C4-2B (cell line): ENCODE measurements at regions not wholly inside any gene's neighbourhood (a gene's known extent, or its start where the extent isn't known, plus 50 kb on each side); places are given as distances from the start of the nearest gene placed in this dataset.
"Not testable (repeated sequence)": the region's sequence is repeated elsewhere in the genome, so short reads cannot be mapped to it uniquely, and the experiment has no call there.

Source experiments
- H3K27ac ChIP-seq: fragments of 450-650 bp; 2 replicates; pipeline ENCODE4 v1.5.1; 2017
- ZFX ChIP-seq: fragments of 450-650 bp; IDR thresholded peaks from 2 replicates; pipeline ENCODE4 v1.6.1; 2017
- TF ChIP-seq, protein P1 (sequence below): fragments of 450-650 bp; conservative IDR thresholded peaks from 2 replicates; pipeline ENCODE4 v1.5.1; 2017; ENCODE audit warnings: mild to moderate bottlenecking

- TF ChIP-seq ZFX, result no peak
- TF ChIP-seq, protein P1, sequence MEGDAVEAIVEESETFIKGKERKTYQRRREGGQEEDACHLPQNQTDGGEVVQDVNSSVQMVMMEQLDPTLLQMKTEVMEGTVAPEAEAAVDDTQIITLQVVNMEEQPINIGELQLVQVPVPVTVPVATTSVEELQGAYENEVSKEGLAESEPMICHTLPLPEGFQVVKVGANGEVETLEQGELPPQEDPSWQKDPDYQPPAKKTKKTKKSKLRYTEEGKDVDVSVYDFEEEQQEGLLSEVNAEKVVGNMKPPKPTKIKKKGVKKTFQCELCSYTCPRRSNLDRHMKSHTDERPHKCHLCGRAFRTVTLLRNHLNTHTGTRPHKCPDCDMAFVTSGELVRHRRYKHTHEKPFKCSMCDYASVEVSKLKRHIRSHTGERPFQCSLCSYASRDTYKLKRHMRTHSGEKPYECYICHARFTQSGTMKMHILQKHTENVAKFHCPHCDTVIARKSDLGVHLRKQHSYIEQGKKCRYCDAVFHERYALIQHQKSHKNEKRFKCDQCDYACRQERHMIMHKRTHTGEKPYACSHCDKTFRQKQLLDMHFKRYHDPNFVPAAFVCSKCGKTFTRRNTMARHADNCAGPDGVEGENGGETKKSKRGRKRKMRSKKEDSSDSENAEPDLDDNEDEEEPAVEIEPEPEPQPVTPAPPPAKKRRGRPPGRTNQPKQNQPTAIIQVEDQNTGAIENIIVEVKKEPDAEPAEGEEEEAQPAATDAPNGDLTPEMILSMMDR, result no peak
These were observed 198.9 kb upstream of the WWC1 start for GRCh38 chr5:168092209-168093185.

DNA sequence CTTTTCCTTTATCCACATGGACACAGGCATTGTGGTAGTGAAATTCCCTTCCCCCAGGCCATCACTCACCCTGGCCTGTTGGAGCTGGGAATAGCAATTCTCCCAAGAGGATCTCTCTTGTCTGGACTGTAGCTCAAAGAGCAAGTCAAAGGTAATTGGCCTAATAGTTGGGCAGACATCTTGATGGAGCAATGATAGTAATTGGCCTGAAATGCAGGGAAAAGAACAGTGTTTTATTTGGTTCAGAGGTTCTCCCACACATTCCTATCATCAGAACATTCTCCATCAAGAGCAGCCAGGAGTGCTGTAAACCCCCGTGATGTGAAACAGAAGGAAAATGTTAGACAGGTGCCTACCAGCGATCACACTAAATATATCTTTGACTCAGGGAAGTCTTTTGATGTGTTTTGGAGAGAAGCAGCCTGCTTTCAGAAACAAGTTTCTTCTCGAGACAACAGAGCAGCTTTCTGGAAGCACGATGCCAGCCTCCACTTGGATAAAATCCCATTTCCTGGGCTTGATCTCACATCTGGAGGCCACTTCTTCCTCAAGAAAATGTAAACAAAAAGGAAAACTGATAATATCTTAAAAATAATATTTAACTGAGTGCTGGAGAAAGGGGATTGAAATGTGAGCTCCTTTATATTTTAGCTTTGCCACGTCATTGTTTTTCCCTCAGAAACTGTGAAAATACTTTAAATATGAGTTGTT lies 198.1 kb upstream of the WWC1 start:
- TF ChIP-seq, protein P1, result no peak
- TF ChIP-seq ZFX, result no peak
- no peak overlapping the region for H3K27ac ChIP-seq

More at GRCh38 chr5:168092209-168093185, 198.9 kb upstream of the WWC1 start:
- H3K27ac ChIP-seq, result no peak overlapping the region

- TF ChIP-seq ZFX, result no peak
- TF ChIP-seq, protein P1, result no peak
- H3K27ac ChIP-seq, result no peak overlapping the region
These were observed 194.9 kb upstream of the WWC1 start for GRCh38 chr5:168096525-168096924.

DNA sequence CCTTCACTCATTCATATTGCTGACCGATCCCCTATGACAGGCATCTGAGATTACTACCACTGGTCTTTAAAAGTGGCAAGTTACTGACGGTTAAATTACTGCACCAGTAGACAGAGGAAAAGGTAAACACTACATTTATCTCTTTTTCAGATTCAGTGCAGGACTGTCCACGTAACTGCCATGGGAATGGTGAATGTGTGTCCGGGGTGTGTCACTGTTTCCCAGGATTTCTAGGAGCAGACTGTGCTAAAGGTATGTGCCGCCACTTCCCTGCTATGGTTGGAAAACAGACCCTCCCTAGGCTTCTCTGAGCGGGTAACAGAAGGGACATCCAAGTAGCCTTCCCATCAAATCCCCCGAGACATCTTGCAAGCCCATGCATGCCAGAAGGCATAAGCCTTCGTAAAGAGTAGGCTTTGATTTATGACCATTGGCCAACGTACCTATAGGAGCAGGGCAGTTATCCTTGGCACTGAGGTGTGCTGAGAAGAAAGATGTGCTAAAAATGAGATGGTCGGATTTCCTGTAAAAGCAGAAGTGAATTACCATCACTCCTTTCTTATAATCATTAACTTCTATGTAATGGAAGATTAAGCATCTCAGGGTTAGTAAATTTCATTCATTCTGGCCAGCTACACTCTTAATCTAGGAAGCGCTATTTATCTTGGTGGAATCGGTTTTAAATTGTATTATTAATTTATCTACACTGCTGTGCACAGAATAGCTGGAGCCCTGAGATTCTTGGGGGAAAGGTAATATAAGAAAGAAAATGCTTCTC lies 193.4 kb upstream of the WWC1 start:
- H3K27ac ChIP-seq, result no peak overlapping the region
- TF ChIP-seq ZFX, result no peak
- TF ChIP-seq, protein P1, result no peak

DNA sequence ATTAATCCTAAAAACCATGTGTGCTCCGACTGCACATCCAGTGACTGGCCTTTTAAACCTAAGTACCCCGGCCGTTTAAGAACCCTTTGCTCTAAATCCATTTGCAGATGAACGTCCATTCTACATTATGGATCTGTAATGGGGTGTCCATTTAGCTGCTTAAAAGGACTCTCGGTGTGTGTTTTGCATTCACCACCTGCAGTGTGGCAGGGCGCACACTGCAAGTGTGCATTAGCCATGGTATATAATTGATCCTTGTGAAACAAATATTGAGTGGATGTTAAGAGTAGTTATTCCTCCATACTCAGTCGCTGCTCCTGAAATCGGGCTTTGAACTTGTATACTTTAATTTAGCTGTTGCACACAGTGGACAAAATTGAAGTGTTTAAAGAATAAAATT lies 190.1 kb upstream of the WWC1 start:
- TF ChIP-seq, protein P1, result no peak
- H3K27ac ChIP-seq, result no peak overlapping the region

- H3K27ac ChIP-seq, result not testable (repeated sequence)
These were observed 188.4 kb upstream of the WWC1 start for GRCh38 chr5:168103018-168103417.

DNA sequence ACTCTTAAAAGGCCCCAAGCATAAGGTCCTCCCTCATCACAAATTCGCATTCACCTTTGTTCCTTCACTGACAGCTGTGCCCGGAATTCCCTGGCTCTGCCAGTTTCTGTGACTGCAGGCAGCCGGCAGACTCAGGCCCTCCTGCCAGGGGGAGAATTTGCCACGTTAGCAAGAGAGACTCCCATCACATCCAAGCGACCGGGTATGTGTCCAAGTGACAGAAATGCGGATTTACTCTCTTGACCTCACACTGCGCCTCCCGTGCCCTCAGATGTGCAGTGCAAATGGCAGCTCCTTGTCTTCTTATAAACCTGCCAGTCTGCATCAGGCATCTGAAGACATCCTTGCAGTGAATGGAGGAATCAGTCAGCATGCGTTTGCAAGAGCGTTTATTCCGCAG lies 187.1 kb upstream of the WWC1 start:
- H3K27ac ChIP-seq, result no peak overlapping the region
- TF ChIP-seq, protein P1, result no peak
- TF ChIP-seq ZFX, result no peak
